ENCODE measurements at regions not wholly inside any gene's neighbourhood (a gene's known extent, or its start where the extent isn't known, plus 50 kb on each side); places are given as distances from the start of the nearest gene placed in this dataset.
A peak's percentile ranks its signal among the peaks of the same experiment; 100 is the strongest.
"Not testable (repeated sequence)": the region's sequence is repeated elsewhere in the genome, so short reads cannot be mapped to it uniquely, and the experiment has no call there.

DNA sequence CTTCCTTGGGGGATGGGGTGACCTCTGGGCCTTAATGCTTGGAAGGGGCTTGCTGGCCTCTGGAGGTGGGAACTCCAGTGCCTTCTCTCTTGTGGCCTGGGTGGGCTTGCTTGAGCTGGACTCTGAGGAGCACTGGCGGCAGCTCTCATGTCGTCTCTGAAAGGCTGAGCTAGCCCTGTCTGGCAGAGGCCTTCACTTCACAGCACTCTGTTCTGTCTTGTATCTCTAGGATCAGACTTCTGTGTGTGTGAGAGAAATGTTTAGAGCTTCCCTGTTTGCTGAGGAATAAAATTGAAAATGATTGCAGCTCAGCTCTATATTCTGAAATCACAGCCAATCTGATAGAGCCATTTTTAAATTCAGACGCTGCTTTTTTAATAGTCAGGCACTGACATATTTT is 185.3 kb downstream of the KCNRG start:
- DNase-seq, result no peak

DNA sequence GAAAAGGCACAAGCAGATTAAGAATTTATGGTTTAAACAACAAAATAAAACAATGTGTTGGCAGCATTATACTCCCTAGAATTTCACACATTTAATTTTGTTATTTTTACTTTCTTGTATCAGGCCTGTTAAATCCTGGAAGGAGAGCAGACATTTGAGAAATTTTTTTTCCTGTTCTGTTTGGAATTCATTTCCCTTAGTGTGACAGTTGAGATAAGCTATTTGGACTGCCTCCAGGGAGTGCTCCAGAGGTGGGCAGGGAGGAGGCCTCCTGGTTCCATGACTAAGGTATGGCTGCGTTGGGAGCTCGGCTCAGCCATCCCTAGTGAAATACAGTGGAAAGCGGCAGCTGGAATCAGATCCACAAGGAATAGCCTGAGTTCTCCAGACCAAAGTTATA is 185.7 kb downstream of the KCNRG start:
- DNase-seq, result no peak

DNA sequence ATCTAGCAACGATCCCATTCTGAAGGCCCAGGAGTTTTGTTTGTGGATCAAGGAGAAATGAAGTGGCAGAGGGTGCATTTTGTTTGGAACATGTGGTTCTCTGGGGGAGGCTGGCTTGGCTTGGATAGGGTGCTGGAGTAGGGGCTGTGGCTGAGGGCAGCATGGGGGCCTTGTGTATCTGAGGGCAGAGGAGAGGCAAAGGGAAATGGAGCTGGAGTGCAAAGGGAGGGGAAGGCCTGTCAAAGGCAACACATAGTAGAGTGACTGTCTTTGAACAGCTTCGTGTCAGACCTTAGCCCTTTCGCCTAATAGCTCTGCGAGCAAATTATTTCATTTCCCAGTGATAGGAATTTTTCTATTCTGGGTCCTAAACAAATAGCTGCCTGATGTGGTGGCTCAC is 187.2 kb downstream of the KCNRG start:
- no peak for DNase-seq

DNA sequence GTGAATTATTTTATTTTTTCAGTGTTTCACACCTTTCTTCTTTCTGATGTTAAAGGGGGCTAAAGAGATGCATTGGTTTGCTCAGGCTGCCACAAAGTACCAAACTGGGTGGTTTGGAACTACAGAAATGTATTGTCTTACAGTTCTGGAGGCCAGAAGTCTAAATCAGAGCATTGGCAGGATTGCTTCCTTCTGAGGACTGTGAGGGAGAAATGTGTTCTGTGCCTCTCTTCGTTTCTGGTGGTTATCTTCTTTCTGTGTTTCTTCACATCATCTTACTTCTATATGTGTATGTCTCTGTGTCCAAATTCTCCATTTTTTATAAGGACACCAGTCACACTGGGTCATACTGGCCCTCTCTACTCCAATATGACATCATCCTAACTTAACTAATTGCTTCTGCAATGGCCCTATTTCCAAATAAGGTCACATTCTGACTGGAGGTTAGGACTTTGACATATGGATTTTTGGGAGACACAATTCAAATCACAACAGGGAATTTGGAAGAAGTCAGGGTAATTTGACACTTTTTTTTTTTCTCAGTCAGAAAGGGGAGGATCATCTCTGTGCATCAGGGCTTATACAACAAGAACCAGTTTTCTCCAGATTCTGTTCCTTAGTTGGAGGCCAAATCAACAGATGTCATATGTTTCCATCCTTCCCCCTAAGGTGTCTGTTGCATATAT is 188.2 kb downstream of the KCNRG start:
- DNase-seq, result peak; percentile 33 to 63 (median 58)

DNA sequence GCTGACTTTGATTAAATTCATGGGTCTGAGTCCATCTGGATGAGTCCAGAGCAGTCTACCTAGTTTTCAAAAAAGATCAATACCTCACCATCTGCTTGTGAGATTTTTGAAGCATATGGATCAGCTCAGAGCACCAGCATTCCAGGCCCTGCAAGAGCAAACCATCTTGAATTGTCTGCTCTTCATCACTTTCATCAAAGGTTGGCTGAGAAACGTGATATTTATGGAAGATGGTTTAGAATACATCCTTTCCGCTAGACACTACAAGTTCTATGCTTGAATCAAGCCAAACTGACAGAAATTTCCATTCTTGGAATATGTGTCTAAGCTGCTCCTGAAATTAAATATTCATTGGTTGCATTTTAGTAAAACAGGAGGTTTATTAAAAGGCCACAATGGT is 190.3 kb downstream of the KCNRG start:
- no peak for DNase-seq

DNA sequence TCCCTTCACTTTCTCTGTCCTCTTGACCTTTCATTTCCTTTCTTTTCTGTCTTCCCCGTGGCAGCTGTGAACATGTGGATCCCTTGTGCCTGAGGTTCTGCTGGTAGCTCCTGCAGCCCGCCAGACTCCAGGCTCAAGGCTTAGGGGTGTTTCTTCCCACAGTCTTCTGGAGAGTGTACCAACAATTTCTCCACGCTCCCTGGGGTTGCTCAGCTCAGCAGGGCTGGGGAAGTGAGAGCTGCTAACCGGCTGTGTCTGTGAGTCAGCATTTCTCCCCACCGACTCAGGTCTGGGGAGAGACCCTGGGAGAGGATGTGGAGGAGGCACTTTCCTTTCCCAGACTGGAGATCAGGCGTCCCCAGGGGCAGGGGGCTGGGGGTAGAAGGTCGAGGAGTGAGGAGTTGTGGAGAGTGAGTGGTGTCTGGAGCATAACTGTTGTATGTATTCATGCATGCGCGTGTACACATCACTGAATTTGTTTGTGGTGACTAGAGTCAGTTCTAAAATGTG is 193.6 kb downstream of the KCNRG start:
- peak; percentile 88 to 89 (median 89) for DNase-seq

DNA sequence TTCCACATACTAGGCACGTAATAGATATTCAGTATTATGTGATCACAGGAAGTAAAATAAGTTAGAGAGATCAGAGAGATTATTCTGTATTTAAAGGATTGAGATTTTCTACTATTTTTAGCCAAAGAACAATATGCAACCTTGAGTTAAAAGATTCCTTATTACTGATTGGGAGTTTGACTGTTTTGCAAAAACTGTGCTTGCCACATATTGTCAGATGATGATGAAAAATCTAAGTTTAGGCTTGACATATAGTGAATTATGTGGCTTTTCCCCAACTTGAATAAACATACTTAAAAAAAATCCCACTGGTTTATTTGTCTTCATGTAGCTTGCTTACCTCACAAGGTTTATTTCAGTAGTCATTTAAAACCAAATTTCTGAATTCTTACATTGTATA is 194.4 kb downstream of the KCNRG start:
- DNase-seq, result peak; percentile 57 to 87 (median 87)

DNA sequence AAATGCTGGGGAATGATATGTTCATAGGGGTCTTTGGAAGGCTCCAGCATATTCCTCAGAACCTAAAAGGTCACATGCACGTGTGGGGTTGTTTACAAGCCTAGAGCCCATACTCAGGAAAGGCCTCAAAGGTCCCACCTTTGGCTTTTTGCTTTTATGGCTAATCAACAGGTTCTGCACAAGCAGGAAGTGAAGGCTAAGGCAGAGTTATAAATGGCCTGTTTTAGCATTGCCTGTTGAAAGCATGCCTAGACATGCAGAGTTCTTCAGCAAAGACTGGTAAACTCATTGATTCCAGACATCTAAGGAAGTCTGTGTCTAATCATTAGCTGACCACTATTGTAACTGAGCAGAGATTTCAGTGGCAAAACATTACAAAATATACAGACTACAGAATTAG is 198.3 kb downstream of the KCNRG start:
- DNase-seq, result no peak

DNA sequence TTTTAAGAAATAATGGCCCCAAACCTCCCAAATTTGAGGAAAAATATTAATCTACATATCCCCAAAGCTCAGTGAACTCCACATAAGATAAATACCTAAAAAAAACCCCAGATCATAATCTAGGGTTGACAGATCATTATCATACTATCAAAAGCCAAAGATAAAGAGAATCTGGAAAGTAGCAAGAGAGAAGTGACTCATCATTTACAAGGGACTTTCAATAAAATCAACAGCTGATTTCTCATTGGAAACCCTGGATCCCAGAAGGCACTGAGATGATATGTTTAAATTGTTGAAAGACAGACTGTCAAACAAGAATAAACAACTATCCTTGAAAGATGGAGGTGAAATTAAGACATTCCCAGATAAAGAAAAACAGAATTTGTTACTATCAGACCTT is 199.3 kb downstream of the KCNRG start:
- peak; percentile 30 to 63 (median 52) for DNase-seq

DNA sequence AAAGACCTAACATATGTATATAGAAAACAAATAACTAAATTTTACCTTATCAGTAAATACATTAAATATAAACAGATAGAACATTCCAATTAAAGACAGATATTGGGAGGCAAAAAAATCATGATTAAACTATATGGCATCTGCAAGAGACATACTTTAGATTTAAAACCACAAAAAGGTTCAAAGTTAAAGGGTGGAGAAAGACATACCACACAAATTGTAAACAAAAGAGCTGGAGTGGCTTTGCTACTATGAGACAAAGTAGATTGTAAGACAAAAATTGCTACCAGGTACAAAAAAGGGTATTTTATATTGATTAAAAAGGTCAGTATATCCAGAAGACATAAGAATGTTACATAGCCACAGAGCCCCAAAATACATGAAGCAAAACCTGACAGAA is 200.2 kb downstream of the KCNRG start:
- DNase-seq, result no peak

DNA sequence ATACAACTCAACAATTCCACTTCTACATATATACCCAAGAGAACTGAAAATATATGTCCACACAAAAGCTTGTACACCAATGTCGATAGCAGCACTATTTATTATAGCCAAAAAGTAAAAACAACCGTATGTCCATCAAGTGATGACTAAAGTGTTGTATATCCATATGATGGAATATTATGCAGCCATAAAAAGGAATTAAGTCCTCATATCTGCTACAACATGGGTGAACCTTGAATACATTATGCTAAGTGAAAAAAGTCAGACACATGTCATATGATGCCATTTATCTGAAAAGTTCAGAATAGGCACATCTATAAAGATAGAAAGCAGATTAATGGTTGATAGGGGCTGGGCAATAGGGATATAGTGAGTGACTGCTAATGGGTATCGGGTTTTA is 204.5 kb downstream of the KCNRG start:
- DNase-seq, result no peak

DNA sequence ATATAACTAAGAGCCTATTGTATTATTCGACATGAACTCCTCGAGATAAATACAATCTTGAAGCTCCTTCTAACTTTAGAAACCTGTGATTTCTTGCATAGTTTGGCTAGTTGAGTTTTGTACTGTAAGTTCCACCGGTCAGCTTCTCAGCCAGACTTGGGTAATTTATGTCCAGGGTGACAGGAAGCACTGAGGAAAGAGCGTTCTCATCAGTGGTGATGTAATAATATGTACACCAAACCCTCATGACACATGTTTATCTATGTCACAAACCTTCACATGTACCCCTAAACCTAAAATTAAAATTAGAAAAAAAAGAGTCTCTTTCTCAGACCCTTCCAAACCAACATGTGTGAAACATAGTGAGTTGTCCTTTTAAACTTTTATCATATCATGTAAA is 205.7 kb downstream of the KCNRG start:
- DNase-seq, result peak; percentile 66 to 84 (median 83)

DNA sequence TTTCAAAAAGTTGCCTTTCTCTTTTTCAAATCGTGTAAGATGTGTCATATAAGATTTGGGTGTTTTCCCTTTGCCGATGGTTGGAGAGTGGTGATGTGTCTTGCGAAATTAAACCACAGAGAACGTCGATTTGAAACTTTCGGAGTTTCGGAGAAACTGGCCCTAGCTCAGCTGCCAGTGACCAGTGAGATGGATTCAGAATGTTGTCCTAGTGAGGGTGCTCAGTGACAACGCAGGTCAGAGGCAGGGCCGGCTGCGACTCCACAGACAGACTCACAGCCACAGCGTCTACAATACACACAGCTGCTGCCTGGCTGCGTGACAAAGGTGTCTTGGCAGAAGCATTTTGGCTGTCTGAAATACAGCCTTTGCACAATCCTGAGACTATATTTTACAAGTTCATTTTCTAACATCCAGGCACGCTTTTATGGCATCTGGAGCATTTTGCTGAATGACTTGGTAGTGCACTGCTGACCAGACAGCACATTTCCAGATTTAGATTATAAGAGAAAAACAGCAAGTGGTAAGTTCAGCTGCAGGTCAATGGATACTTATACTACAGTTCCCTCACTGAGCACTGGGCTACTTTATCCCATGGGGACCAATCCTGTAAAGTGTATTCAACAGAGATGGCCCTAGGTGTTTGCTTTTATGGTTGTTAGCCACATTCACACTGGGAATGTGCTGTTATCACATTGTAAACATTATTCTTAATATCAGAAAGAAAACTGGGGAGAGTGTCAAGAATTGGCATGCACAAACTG is 207.5 kb downstream of the KCNRG start:
- DNase-seq, result peak; percentile 90 to 98 (median 97)

DNA sequence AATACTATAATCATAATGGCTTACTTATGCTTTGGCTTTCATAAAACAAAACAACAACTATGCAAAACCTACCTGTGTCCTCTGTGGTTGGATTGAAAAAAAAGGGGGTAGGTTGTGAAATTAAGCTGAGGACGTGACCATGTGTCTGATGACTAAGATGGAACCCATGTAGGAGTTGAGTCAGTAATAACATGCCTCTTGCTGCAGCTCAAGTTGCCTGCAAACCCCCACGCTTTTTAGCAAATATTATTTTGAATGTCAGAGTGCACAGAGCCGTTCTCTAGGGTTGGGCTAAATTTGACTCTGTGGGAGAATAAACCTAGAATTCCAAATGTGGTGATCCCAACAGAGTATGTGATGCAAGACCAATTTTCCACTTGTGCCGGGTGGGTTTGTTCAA is 209.3 kb downstream of the KCNRG start:
- peak; percentile 69 to 80 (median 80) for DNase-seq

DNA sequence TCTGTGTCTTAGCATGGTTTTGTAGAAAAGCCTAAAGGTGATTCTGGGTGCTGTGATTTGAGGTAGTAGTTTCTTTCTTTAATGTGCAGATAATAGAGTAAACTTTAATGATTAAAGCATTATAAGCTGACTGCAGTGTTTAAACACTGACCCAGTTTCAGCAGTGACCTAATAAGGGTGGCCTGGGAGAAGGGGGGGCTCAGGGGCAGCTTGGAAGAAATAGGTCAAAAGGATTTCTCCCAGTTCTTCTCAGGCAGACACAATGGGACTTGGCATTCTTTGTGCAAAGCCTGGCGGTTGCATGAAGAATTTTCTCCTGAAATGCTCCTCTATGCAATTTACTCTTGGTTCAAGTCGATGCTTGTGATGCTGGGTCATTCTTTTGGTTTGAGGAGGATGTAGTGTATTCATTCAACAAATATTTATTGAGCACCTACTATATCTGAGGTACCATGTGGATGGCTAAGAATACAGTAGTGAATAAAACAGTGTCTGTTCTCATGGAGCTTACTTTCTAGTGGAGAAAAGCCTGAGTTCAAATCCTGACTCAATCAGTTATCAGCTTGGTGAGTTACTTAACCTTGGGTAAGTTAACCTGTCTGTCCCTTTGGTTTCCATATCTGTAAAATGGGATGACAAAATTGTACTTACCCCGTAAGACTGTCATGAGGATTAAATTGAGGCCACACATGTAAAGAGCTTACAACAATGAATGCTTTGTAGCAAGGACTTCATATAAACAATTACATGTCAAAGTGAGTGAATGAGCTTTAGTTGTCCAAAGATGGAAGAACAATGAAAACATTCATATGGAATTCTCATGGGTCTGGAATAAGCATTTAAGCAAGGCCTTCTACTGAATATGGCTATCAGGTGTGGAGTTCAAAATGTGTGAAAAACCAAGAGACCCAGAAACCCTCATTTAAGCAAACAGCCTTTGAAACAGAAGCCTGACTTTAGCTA is 210.2 kb downstream of the KCNRG start:
- no peak for DNase-seq

DNA sequence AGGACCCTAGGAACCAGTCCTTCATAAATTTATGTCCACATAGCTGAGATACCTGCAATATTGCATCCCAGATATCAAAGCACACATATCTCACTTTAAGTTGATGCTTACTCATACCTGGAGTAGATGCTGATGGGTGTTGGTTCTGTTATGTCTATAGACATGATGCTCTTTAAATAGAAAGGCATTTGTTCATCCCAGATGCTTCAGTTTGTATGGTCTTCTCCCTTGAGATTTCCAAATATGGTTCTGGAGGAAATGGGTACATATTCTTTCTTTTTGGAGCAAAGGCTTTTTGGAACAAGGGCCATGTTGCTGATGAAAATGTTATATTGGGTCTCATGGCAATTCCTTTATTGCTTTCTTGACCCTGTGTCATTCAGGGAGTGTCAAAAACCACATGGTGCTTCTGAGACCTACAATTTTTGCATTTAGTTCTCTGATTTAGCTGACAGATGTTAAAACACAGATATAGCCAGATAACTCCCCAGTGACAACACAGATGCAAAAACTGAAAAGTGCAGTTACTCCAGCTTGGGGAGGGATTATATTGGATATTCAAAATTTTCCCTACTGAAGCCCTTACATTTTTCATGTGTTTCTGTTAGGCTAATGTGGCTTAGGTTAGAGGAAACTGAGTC is 211.4 kb downstream of the KCNRG start:
- DNase-seq, result peak in 1 of 3 donors; percentile 26

DNA sequence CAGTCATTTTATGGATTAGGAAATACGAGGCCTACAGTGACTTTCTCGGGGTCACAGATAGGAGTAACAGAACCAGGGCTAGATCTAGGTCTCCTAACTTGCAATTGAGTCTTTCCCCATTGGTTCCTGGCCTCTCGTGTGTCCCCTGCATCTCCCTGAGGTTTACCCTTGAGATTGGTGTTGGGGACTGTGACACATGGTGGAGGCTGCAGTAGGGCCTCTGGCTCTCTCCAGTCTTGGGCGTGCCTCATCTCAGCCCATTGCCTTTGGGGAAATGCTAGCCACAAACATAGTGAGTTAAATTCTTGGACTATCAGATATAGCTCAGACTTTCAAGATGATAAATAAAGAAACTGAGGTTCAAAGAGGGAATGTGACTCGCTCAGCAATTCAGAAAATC is 212.1 kb downstream of the KCNRG start:
- DNase-seq, result peak; percentile 27 to 41 (median 40)

DNA sequence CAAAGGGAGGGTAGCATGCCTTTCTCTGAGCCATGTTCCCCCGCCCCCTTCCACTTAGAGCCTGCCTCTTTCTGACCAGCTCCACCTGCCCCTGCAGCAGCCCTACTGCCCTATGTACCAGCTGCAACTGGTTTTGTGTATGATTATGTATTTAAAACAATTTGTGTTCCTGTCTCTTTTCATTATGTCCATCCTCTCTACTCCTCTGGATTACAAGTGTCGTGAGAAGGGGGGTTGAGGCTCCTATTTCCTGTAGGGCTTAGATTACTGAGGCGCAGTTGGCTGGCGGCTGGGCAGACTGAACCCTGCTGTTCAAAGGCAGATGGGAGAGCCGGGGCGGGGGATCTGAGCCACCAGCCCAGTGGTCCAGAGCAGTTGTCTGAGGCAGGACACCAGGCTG is 213.3 kb downstream of the KCNRG start:
- DNase-seq, result no peak

DNA sequence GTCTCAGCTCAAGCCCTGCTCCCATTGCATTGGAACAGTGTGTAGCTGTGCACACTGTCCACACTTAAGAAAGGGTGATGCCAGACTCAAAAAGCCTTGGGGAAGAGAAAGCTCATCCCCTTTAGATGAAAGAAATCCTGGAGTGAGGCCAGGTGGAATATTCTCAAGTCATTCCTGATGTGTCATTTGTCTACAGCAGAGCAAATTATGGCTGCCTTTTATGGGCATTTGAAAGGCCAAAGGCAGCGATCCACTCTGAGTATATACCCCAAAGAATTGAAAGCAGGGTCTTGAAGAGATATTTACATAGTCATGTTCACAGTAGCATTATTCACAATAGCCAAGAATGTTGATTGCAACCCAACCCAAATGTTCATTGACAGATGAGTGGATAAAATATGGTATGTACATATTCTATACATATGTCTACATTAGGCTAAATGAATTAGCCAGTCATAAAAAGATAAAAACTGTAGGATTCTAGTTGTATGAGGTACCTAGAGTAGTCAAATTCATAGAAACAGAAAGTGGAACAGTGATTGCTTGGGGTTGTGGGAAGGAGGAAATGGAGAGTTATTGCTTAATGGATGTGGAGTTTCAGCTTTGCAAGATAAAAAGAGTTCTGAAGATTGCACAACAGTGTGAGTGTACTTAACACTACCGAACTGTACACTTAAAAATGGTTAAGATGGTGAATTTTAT is 214.9 kb downstream of the KCNRG start:
- DNase-seq, result peak; percentile 75 to 95 (median 94)

DNA sequence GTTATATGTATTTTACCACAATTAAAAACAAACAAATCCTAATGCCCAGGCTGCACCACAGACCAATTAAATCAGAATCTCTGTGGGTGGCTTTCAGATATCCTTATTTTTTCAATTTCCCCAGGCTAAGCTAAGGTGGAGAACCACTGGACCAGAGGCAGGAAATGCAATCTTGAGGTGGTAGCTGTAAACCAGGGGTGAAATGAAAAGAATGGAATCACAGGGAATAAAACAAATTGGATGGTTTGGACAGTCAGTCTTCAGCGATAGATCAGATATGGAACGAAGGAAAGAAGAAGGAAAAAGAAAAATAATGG is 215.4 kb downstream of the KCNRG start:
- no peak for DNase-seq

DNA sequence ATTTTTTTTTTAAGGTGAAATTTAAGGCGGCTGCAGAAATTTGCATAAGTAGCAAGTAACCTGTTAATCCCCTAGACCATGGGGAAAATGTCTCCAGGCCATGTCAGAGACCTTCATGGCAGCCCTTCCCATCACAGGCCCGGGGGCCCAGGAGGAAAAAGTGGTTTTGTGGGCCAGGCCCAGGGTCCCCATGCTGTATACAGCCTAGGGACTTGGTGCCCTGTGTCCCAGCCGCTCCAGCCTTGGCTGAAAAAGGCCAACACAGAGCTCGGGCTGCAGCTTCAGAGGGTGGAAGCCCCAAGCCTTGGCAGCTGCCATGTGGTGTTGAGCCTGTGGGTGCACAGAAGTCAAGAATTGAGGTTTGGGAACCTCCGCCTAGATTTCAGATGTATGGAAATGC is 218.3 kb downstream of the KCNRG start:
- not testable (repeated sequence) for DNase-seq
